Mucosa of rectum (tissue), 2 donors: ENCODE measurements at regions not wholly inside any gene's neighbourhood (a gene's known extent, or its start where the extent isn't known, plus 50 kb on each side); places are given as distances from the start of the nearest gene placed in this dataset.
"Not testable (repeated sequence)": the region's sequence is repeated elsewhere in the genome, so short reads cannot be mapped to it uniquely, and the experiment has no call there.

Source experiments
- H3K27ac ChIP-seq, 2 donors: one replicate each; pipeline ENCODE4 v1.7.0; 2013; ENCODE audit warnings: inconsistent platforms in 2 of 2, low read depth in 2 of 2, low read length in 2 of 2
- H3K27me3 ChIP-seq, 2 donors: one replicate each; pipeline ENCODE4 v1.7.0; 2013; ENCODE audit warnings: low read length in 2 of 2; ENCODE audit not compliant: control insufficient read depth in 2 of 2, insufficient read depth in 2 of 2
- H3K36me3 ChIP-seq, 2 donors: one replicate each; pipeline ENCODE4 v1.7.0; 2013; ENCODE audit warnings: low read length in 2 of 2; ENCODE audit not compliant: control insufficient read depth in 2 of 2, insufficient read depth in 2 of 2
- H3K4me1 ChIP-seq, 2 donors: one replicate each; pipeline ENCODE4 v1.7.0; 2013; ENCODE audit warnings: low read length in 2 of 2, mild to moderate bottlenecking in 1 of 2; ENCODE audit not compliant: control insufficient read depth in 2 of 2, insufficient read depth in 2 of 2
- H3K4me3 ChIP-seq, 2 donors: one replicate each; pipeline ENCODE4 v1.7.0; 2013; ENCODE audit warnings: low read length in 2 of 2
- H3K9ac ChIP-seq, 2 donors: one replicate each; pipeline ENCODE4 v1.7.0; 2013; ENCODE audit warnings: low read length in 2 of 2, low read depth in 1 of 2, mild to moderate bottlenecking in 1 of 2
- H3K9me3 ChIP-seq, 2 donors: one replicate each; pipeline ENCODE4 v1.7.0; 2013; ENCODE audit warnings: low read length in 2 of 2; ENCODE audit not compliant: control insufficient read depth in 2 of 2
- donor health status: healthy.
- donor health status: Normal muscosa, but diverticular disease.

GRCh38 chr7:145831616-145832206, 284.9 kb upstream of the CNTNAP2 start:
- Histone ChIP-seq H3K4me3 (no peak overlapping the region), H3K27me3 (no peaks in the 10 kb centered on the region), H3K27ac (no peak overlapping the region), H3K9me3 (no peaks in the 10 kb centered on the region), H3K4me1 (no peaks in the 10 kb centered on the region), H3K9ac (no peak overlapping the region), H3K36me3 (no peaks in the 10 kb centered on the region)

- Histone ChIP-seq H3K4me3 (no peak overlapping the region), H3K27me3 (no peaks in the 10 kb centered on the region), H3K9ac (no peak overlapping the region), H3K9me3 (no peaks in the 10 kb centered on the region), H3K4me1 (no peaks in the 10 kb centered on the region), H3K36me3 (no peaks in the 10 kb centered on the region), H3K27ac (no peak overlapping the region)
Measured at GRCh38 chr7:145817687-145818086, 298.9 kb upstream of the CNTNAP2 start.

GRCh38 chr7:145812218-145812617, 304.4 kb upstream of the CNTNAP2 start:
- Histone ChIP-seq H3K9me3 (peaks cover 0 to 2% of the 10 kb centered on the region in 2 donors), H3K9ac (no peak overlapping the region), H3K36me3 (no peaks in the 10 kb centered on the region), H3K27me3 (no peaks in the 10 kb centered on the region), H3K4me1 (no peaks in the 10 kb centered on the region), H3K27ac (no peak overlapping the region), H3K4me3 (no peak overlapping the region)

- not testable (repeated sequence) for H3K27ac ChIP-seq, H3K4me1 ChIP-seq, H3K4me3 ChIP-seq, H3K9me3 ChIP-seq, H3K27me3 ChIP-seq, H3K36me3 ChIP-seq, H3K9ac ChIP-seq
Measured at GRCh38 chr7:145805496-145805895, 311.1 kb upstream of the CNTNAP2 start.

- no peak overlapping the region for H3K27ac ChIP-seq
- H3K9me3 ChIP-seq, result no peaks in the 10 kb centered on the region
- H3K27me3 ChIP-seq, result no peaks in the 10 kb centered on the region
Measured at GRCh38 chr7:145797507-145797906, 319.1 kb upstream of the CNTNAP2 start.

GRCh38 chr7:145795132-145795531, 321.5 kb upstream of the CNTNAP2 start:
- no peaks in the 10 kb centered on the region for H3K9me3 ChIP-seq

More at GRCh38 chr7:145797507-145797906, 319.1 kb upstream of the CNTNAP2 start:
- no peaks in the 10 kb centered on the region for H3K4me1 ChIP-seq
- no peak overlapping the region for H3K9ac ChIP-seq
- H3K36me3 ChIP-seq, result no peaks in the 10 kb centered on the region
- H3K4me3 ChIP-seq, result no peak overlapping the region

GRCh38 chr7:145784809-145785780, 331.5 kb upstream of the CNTNAP2 start:
- no peaks in the 10 kb centered on the region for H3K27me3 ChIP-seq
- H3K36me3 ChIP-seq, result no peaks in the 10 kb centered on the region
- H3K9me3 ChIP-seq, result no peaks in the 10 kb centered on the region
- no peak overlapping the region for H3K4me3 ChIP-seq
- H3K27ac ChIP-seq, result no peak overlapping the region
- no peak overlapping the region for H3K9ac ChIP-seq
- H3K4me1 ChIP-seq, result no peaks in the 10 kb centered on the region

More at GRCh38 chr7:145795132-145795531, 321.5 kb upstream of the CNTNAP2 start:
- H3K4me1 ChIP-seq, result no peaks in the 10 kb centered on the region
- H3K4me3 ChIP-seq, result no peak overlapping the region
- H3K27ac ChIP-seq, result no peak overlapping the region
- H3K27me3 ChIP-seq, result no peaks in the 10 kb centered on the region
- no peaks in the 10 kb centered on the region for H3K36me3 ChIP-seq
- H3K9ac ChIP-seq, result no peak overlapping the region

GRCh38 chr7:145781388-145781787, 335.2 kb upstream of the CNTNAP2 start:
- not testable (repeated sequence) for H3K27me3 ChIP-seq, H3K4me3 ChIP-seq, H3K9ac ChIP-seq, H3K36me3 ChIP-seq, H3K27ac ChIP-seq, H3K9me3 ChIP-seq, H3K4me1 ChIP-seq

- Histone ChIP-seq H3K27ac (no peak overlapping the region), H3K4me1 (no peaks in the 10 kb centered on the region), H3K9ac (no peak overlapping the region), H3K36me3 (no peaks in the 10 kb centered on the region), H3K4me3 (no peak overlapping the region), H3K27me3 (no peaks in the 10 kb centered on the region), H3K9me3 (no peaks in the 10 kb centered on the region)
Measured at GRCh38 chr7:145779140-145779539, 337.5 kb upstream of the CNTNAP2 start.

- no peak overlapping the region for H3K4me3 ChIP-seq
- H3K9ac ChIP-seq, result no peak overlapping the region
- H3K27me3 ChIP-seq, result no peaks in the 10 kb centered on the region
- H3K4me1 ChIP-seq, result no peaks in the 10 kb centered on the region
- H3K36me3 ChIP-seq, result no peaks in the 10 kb centered on the region
- no peak overlapping the region for H3K27ac ChIP-seq
- H3K9me3 ChIP-seq, result no peaks in the 10 kb centered on the region
Measured at GRCh38 chr7:145774777-145775176, 341.8 kb upstream of the CNTNAP2 start.
